ENCODE measurements at regions not wholly inside any gene's neighbourhood (a gene's known extent, or its start where the extent isn't known, plus 50 kb on each side); places are given as distances from the start of the nearest gene placed in this dataset.

DNA sequence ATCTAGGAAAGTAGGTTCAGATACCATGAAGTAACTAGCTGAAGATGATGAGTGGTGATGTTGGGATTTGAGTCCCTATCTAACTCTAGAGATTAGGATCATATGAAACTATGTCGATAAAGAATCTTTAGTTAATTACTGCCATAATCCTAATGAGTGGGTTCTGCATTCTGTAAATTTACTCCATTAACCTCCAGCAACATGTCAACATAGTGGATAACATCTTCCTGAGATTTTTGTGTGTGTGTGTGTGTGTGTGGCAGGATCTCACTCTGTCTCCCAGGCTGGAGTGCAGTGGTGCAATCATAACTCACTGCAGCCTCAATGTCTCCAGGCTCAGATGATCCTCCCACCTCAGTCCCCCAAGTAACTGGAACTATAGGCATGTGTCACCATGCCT, 272.9 kb upstream of the DPH6 start:
- ChIA-PET CTCF (no interaction called here), POLR2A (no interaction called here)
- intact Hi-C loops (cut with micrococcal nuclease; ENCODE audit: unreplicated experiment): no loop called here

DNA sequence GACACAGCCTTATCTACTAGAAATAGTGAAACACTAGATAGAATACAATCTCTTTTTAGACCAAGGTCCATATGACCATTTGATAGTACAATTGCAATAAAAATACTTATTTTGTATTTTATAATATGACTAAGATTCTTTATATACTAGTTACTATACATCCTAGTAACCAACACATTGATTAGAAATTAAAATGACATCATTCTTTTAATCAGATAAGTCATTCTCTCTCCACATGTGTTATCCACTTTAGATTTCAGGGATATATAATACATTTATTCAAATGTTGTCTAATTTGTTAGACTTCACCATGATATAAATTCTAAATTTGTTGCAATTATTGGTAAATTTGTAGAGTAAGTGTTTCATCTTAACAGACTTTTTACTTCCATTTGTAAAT, 276.2 kb upstream of the DPH6 start:
- CTCF ChIA-PET: no interaction called here
- ATAC-seq: no peak

More for the DNA sequence above, 272.9 kb upstream of the DPH6 start:
- ATAC-seq (no peak), DNase-seq (ENCODE audit: low read depth, low spot score) (no peak)
- Histone ChIP-seq H3K4me1 (ENCODE audit: control insufficient read depth, insufficient read depth, low read length) (no peaks in the 10 kb centered on the region), H3K9me3 (ENCODE audit: control insufficient read depth, insufficient read depth, low read depth, low read length) (no peaks in the 10 kb centered on the region), H3K27ac (ENCODE audit: low read length) (no peak overlapping the region), H3K4me3 (ENCODE audit: low read depth in 2 of 2, low read length in 2 of 2) (no peak overlapping the region), H3K36me3 (ENCODE audit: control insufficient read depth, insufficient read depth, low read length) (no peaks in the 10 kb centered on the region), H3K27me3 (ENCODE audit: control insufficient read depth, insufficient read depth, low read length) (no peaks in the 10 kb centered on the region)
- in situ Hi-C loops (cut with HindIII; ENCODE audit: low pct_unique_long_range_greater_than_20kb, low sequenced_read_pairs): no loop called here
- TF ChIP-seq, protein P1, sequence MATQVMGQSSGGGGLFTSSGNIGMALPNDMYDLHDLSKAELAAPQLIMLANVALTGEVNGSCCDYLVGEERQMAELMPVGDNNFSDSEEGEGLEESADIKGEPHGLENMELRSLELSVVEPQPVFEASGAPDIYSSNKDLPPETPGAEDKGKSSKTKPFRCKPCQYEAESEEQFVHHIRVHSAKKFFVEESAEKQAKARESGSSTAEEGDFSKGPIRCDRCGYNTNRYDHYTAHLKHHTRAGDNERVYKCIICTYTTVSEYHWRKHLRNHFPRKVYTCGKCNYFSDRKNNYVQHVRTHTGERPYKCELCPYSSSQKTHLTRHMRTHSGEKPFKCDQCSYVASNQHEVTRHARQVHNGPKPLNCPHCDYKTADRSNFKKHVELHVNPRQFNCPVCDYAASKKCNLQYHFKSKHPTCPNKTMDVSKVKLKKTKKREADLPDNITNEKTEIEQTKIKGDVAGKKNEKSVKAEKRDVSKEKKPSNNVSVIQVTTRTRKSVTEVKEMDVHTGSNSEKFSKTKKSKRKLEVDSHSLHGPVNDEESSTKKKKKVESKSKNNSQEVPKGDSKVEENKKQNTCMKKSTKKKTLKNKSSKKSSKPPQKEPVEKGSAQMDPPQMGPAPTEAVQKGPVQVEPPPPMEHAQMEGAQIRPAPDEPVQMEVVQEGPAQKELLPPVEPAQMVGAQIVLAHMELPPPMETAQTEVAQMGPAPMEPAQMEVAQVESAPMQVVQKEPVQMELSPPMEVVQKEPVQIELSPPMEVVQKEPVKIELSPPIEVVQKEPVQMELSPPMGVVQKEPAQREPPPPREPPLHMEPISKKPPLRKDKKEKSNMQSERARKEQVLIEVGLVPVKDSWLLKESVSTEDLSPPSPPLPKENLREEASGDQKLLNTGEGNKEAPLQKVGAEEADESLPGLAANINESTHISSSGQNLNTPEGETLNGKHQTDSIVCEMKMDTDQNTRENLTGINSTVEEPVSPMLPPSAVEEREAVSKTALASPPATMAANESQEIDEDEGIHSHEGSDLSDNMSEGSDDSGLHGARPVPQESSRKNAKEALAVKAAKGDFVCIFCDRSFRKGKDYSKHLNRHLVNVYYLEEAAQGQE (IDR thresholded peaks at IDR 0.05; ENCODE audit: insufficient read depth in 1 of 2, low read depth in 2 of 2, low read length in 1 of 2): no peak
- no peak for TF ChIP-seq SIN3A (IDR thresholded peaks at IDR 0.05; ENCODE audit: borderline replicate concordance, insufficient read depth, low read depth, low read length)
- TF ChIP-seq POLR2AphosphoS5 (IDR thresholded peaks at IDR 0.05; ENCODE audit: low read depth, low read length): no peak
- TF ChIP-seq TCF7L2 (IDR thresholded peaks at IDR 0.05; ENCODE audit: low read depth, low read length): no peak
- TF ChIP-seq, protein P2, sequence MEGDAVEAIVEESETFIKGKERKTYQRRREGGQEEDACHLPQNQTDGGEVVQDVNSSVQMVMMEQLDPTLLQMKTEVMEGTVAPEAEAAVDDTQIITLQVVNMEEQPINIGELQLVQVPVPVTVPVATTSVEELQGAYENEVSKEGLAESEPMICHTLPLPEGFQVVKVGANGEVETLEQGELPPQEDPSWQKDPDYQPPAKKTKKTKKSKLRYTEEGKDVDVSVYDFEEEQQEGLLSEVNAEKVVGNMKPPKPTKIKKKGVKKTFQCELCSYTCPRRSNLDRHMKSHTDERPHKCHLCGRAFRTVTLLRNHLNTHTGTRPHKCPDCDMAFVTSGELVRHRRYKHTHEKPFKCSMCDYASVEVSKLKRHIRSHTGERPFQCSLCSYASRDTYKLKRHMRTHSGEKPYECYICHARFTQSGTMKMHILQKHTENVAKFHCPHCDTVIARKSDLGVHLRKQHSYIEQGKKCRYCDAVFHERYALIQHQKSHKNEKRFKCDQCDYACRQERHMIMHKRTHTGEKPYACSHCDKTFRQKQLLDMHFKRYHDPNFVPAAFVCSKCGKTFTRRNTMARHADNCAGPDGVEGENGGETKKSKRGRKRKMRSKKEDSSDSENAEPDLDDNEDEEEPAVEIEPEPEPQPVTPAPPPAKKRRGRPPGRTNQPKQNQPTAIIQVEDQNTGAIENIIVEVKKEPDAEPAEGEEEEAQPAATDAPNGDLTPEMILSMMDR (IDR thresholded peaks at IDR 0.05): no peak
- no TSS peak for BruUV-seq (replicated peaks)

More for the DNA sequence above, 276.2 kb upstream of the DPH6 start:
- DNase-seq (ENCODE audit: low read depth, low spot score): no peak
- Histone ChIP-seq H3K36me3 (ENCODE audit: control insufficient read depth, insufficient read depth, low read length) (no peaks in the 10 kb centered on the region), H3K27me3 (ENCODE audit: control insufficient read depth, insufficient read depth, low read length) (no peaks in the 10 kb centered on the region), H3K27ac (ENCODE audit: low read length) (no peak overlapping the region), H3K9me3 (ENCODE audit: control insufficient read depth, insufficient read depth, low read depth, low read length) (no peaks in the 10 kb centered on the region), H3K4me3 (ENCODE audit: low read depth in 2 of 2, low read length in 2 of 2) (no peak overlapping the region), H3K4me1 (ENCODE audit: control insufficient read depth, insufficient read depth, low read length) (no peaks in the 10 kb centered on the region)
- intact Hi-C loops (cut with micrococcal nuclease; ENCODE audit: unreplicated experiment) (no loop called here), in situ Hi-C loops (cut with HindIII; ENCODE audit: low pct_unique_long_range_greater_than_20kb, low sequenced_read_pairs) (no loop called here)
- TF ChIP-seq TCF7L2 (IDR thresholded peaks at IDR 0.05; ENCODE audit: low read depth, low read length): no peak
- TF ChIP-seq, protein P2 (IDR thresholded peaks at IDR 0.05): no peak
- TF ChIP-seq SIN3A (IDR thresholded peaks at IDR 0.05; ENCODE audit: borderline replicate concordance, insufficient read depth, low read depth, low read length): no peak
- TF ChIP-seq, protein P1 (IDR thresholded peaks at IDR 0.05; ENCODE audit: insufficient read depth in 1 of 2, low read depth in 2 of 2, low read length in 1 of 2): no peak
- no peak for TF ChIP-seq POLR2AphosphoS5 (IDR thresholded peaks at IDR 0.05; ENCODE audit: low read depth, low read length)
- POLR2A ChIA-PET: no interaction called here
- no TSS peak for BruUV-seq (replicated peaks)

All from Panc1 (cell line).